ENCODE measurements at regions not wholly inside any gene's neighbourhood (a gene's known extent, or its start where the extent isn't known, plus 50 kb on each side); places are given as distances from the start of the nearest gene placed in this dataset.
"Not testable (repeated sequence)": the region's sequence is repeated elsewhere in the genome, so short reads cannot be mapped to it uniquely, and the experiment has no call there.

DNA sequence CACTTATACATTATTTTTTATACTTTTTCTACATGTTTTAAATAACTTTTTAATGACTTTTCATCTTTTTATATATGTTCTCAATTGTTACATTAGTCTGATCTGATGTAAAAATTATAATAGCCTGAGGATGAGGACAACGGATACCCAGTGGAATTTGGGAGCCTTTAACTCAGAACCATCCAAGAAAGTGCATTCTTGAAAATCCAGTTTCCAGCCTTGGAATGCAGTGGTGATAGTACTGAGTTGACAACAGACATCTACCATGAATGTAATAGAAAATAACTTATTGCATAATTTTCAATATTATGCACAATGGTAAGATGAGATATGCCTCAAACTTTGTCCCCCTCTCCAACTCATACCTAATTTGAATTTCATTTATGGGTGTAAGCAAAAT lies 120.7 kb upstream of the ZC3H15 start:
- no peak overlapping the region for H3K4me3 ChIP-seq (ENCODE audit: low read depth, low read length)
- TF ChIP-seq, protein P1, sequence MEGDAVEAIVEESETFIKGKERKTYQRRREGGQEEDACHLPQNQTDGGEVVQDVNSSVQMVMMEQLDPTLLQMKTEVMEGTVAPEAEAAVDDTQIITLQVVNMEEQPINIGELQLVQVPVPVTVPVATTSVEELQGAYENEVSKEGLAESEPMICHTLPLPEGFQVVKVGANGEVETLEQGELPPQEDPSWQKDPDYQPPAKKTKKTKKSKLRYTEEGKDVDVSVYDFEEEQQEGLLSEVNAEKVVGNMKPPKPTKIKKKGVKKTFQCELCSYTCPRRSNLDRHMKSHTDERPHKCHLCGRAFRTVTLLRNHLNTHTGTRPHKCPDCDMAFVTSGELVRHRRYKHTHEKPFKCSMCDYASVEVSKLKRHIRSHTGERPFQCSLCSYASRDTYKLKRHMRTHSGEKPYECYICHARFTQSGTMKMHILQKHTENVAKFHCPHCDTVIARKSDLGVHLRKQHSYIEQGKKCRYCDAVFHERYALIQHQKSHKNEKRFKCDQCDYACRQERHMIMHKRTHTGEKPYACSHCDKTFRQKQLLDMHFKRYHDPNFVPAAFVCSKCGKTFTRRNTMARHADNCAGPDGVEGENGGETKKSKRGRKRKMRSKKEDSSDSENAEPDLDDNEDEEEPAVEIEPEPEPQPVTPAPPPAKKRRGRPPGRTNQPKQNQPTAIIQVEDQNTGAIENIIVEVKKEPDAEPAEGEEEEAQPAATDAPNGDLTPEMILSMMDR (conservative IDR thresholded peaks at IDR 0.05; ENCODE audit: low read depth, low read length), result no peak
- DNase-seq (ENCODE audit: low read depth), result no peak

DNA sequence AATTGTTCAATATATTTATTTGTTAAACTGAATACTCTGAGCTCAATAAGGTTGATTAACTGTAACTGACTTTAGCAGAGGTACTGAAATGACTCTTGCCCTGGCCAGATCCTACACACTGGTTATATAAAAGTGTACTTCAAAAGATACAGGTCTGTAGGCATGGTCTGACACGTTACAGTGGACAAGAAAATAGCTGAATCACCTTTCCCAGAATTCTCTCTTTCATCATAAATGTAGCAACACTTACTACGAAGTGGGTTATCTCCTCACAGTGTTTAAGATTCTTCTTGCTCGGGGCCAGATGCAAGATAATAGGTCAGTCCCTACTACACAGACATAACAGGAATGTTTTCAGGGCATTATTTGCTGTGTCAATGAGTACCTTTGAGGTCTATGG lies 107.0 kb upstream of the ZC3H15 start:
- peak; percentile 3 for DNase-seq (ENCODE audit: low read depth)
- TF ChIP-seq, protein P1 (conservative IDR thresholded peaks at IDR 0.05; ENCODE audit: low read depth, low read length), result no peak
- H3K4me3 ChIP-seq (ENCODE audit: low read depth, low read length), result no peak overlapping the region

DNA sequence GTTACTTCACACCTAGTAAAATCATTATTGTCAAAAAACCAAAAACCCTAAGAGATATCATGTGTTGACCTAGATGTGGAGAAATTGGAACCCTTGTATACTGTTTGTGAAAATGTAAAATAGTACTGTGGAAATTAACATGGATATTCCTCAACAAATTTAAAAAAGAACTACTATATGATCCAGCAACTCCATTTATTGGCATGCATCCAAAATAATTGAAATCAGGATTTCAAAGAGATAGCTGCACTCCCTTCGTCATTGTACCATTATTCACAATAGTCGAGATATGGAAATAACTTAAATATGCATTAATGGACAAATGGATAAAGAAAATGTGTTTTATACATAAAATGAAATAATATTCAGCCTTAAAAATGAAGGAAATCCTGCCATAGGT lies 105.3 kb upstream of the ZC3H15 start:
- TF ChIP-seq, protein P1 (conservative IDR thresholded peaks at IDR 0.05; ENCODE audit: low read depth, low read length), result no peak
- DNase-seq (ENCODE audit: low read depth), result no peak
- no peak overlapping the region for H3K4me3 ChIP-seq (ENCODE audit: low read depth, low read length)

DNA sequence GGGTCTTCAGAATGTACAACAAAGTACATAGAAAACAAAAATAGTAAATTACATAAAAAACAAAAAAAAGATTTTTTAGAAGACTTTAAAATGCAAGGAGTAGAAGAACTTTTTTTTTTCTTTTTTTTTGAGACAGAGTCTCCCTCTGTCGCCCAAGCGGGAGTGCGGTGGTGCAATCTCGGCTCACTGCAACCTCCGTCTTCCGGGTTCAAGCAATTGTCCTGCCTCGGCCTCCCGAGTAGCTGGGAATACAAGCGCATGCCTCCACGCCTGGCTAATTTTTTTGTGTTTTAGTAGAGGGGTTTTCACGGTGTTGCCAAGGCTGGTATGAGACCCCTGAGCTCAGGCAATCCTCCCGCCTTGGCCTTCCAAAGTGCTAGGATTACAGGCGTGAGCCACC lies 104.5 kb upstream of the ZC3H15 start:
- DNase-seq (ENCODE audit: low read depth), result no peak
- TF ChIP-seq, protein P1 (conservative IDR thresholded peaks at IDR 0.05; ENCODE audit: low read depth, low read length), result no peak
- H3K4me3 ChIP-seq (ENCODE audit: low read depth, low read length), result no peak overlapping the region

DNA sequence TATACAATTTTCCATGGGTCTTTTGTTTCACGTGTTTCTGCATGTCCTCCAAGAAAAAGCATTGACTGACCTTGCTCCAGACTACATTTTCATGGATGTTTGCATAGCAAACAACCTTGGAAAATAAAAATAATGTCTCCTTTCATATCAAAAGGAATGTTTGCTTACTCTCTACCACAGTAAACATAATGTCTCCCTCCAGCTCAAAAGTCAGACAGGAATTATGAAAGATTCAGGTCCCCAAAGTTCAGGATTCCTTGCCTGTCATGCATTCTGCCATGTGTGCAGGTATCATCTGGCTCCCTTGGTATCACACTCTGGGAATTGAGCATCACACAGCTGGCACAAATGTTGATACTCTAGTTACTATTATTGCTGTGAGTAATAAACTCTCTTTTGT lies 103.1 kb upstream of the ZC3H15 start:
- DNase-seq (ENCODE audit: low read depth), result no peak
- TF ChIP-seq, protein P1 (conservative IDR thresholded peaks at IDR 0.05; ENCODE audit: low read depth, low read length), result no peak

DNA sequence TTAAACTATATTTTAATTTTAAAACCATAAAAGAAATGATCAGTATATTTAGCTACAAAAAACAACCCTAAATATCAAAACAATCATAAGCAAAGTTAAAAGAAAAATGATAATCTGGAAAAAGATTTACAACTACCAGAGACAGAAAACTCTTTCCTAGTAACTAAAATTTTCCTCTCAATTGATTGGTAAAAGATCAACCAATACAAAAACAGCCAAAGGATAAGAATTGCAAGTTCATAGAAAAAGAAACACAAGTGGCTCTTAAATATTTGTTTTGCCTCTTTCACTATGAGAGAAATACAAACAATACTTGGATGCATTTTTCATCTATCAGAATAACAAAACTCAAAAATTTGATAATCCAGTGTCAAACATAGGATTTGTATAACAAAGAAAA lies 101.8 kb upstream of the ZC3H15 start:
- TF ChIP-seq, protein P1 (conservative IDR thresholded peaks at IDR 0.05; ENCODE audit: low read depth, low read length), result no peak
- peak; percentile 7 for DNase-seq (ENCODE audit: low read depth)
- no peak overlapping the region for H3K4me3 ChIP-seq (ENCODE audit: low read depth, low read length)

More for the DNA sequence above, 103.1 kb upstream of the ZC3H15 start:
- H3K4me3 ChIP-seq (ENCODE audit: low read depth, low read length), result no peak overlapping the region

DNA sequence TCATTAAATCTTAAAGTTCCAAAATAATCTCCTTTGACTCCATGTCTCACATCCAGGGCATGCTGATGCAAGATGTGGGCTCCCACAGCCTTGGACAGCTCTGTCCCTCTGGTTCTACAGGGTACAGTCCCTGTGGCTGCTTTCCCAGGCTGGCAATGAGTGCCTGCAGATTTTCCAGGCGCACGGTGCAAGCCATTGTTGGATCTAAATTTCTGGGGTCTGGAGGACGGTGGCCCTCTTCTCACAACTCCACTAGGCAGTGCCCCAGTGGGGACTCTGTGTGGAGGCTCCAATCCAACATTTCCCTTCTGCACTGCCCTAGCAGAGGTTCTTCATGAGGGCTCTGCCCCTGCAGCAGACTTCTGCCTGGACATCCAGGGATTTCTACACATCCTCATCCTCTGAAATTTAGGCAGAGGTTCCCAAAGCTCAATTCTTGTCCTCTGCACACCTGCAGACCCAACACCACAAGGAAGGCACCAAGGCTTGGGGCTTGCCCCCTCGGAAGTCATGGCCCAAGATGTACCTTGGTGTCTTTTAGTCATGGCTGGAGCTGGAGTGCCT lies 100.3 kb upstream of the ZC3H15 start:
- DNase-seq (ENCODE audit: low read depth); H3K4me3 ChIP-seq (ENCODE audit: low read depth, low read length): not testable (repeated sequence)
